ENCODE measurements at regions not wholly inside any gene's neighbourhood (a gene's known extent, or its start where the extent isn't known, plus 50 kb on each side); places are given as distances from the start of the nearest gene placed in this dataset.

DNA sequence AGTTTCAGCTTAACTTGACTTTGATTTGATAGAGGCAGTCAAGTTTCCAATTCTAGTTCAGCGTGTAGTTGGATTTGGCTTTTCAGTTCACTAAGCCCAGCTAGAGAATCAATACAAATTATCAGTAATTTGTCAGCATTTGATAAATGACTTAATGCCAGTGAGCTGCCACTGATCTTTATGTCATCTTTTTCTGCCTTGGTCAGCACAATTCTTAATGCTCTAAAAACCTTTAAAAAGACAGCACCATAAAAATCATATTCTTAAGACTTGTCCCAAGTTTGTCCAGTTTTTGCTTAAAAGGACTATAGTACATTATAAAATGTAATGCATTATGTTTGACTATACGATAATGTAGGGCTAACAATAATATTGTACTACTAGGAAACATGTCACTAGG, 920.5 kb downstream of the LRFN5 start:
- ChIA-PET POLR2A (no interaction called here), CTCF (ENCODE audit: low intra/inter-chr PET ratio, low total read pairs) (no interaction called here)
- no peaks in the 10 kb centered on the region for H3K79me2 ChIP-seq (ENCODE audit: insufficient read depth, low read length)
- H4K20me1 ChIP-seq (ENCODE audit: insufficient read depth, low read length) = no peaks in the 10 kb centered on the region
- in situ Hi-C loops (cut with HindIII; ENCODE audit: extremely low pct_ligation_motif_present, low pct_unique_long_range_greater_than_20kb) = no loop called here
- BruUV-seq (replicated peaks) = no TSS peak
- H3K27ac ChIP-seq (ENCODE audit: extremely low read length, insufficient read depth, low read length) = no peak overlapping the region
- DNase-seq (ENCODE audit: low spot score) (no peak), FAIRE-seq (no peak), ATAC-seq (no peak)
- WGBS (ENCODE audit: low lambda C conversion rate) = 6% methylated on average over 2 of the region's 2 CpGs
- H3K4me1 ChIP-seq (ENCODE audit: insufficient read depth, low read length) = no peaks in the 10 kb centered on the region
- intact Hi-C loops (cut with micrococcal nuclease; ENCODE audit: unreplicated experiment) = no loop called here
- H3K4me2 ChIP-seq (ENCODE audit: low read depth, low read length) = no peak overlapping the region
- H3K4me3 ChIP-seq (replicated peaks in 1 of 3; ENCODE audit: insufficient read depth in 1 of 3, low read depth in 2 of 3, low read length in 3 of 3) = no peak overlapping the region
- H3K36me3 ChIP-seq (replicated peaks in 1 of 2; ENCODE audit: control insufficient read depth in 1 of 2, insufficient read depth in 2 of 2, low read length in 2 of 2) = no peaks in the 10 kb centered on the region
- TF ChIP-seq SNAI1 (CRISPR knock-in tag; IDR thresholded peaks at IDR 0.05; ENCODE audit: borderline replicate concordance) (no peak), TBX2 (CRISPR knock-in tag; IDR thresholded peaks at IDR 0.05; ENCODE audit: borderline replicate concordance) (no peak), MXD4 (CRISPR knock-in tag; IDR thresholded peaks at IDR 0.05) (no peak), ZNF891 (CRISPR knock-in tag; IDR thresholded peaks at IDR 0.05) (no peak), FOXM1 (CRISPR knock-in tag; IDR thresholded peaks at IDR 0.05) (no peak), RAD21 (CRISPR knock-in tag; IDR thresholded peaks at IDR 0.05) (no peak), DMAP1 (CRISPR knock-in tag; IDR thresholded peaks at IDR 0.05) (no peak), FLYWCH1 (CRISPR knock-in tag; IDR thresholded peaks at IDR 0.05) (no peak), MAFF (IDR thresholded peaks at IDR 0.05; ENCODE audit: low read depth, low read length) (peak; percentile 89), MAFK (conservative IDR thresholded peaks at IDR 0.05 in 1 of 2, IDR thresholded peaks at IDR 0.05 in 1 of 2; ENCODE audit: low read length in 2 of 2) (peak; percentile 89 to 94)
- TF ChIP-seq, protein P1, sequence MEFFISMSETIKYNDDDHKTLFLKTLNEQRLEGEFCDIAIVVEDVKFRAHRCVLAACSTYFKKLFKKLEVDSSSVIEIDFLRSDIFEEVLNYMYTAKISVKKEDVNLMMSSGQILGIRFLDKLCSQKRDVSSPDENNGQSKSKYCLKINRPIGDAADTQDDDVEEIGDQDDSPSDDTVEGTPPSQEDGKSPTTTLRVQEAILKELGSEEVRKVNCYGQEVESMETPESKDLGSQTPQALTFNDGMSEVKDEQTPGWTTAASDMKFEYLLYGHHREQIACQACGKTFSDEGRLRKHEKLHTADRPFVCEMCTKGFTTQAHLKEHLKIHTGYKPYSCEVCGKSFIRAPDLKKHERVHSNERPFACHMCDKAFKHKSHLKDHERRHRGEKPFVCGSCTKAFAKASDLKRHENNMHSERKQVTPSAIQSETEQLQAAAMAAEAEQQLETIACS (CRISPR knock-in tag; IDR thresholded peaks at IDR 0.05) = no peak
- TF ChIP-seq, protein P2, sequence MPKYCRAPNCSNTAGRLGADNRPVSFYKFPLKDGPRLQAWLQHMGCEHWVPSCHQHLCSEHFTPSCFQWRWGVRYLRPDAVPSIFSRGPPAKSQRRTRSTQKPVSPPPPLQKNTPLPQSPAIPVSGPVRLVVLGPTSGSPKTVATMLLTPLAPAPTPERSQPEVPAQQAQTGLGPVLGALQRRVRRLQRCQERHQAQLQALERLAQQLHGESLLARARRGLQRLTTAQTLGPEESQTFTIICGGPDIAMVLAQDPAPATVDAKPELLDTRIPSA (CRISPR knock-in tag; IDR thresholded peaks at IDR 0.05; ENCODE audit: borderline replicate concordance) = no peak
- no peak overlapping the region for H2AFZ ChIP-seq (ENCODE audit: low read length)
- H3K9ac ChIP-seq (ENCODE audit: insufficient read depth, low read depth, low read length) = no peak overlapping the region
- no peaks in the 10 kb centered on the region for H3K27me3 ChIP-seq (ENCODE audit: control insufficient read depth in 1 of 2, insufficient read depth in 2 of 2, low read length in 2 of 2)
- peaks cover 89% of the 10 kb centered on the region for H3K9me3 ChIP-seq (ENCODE audit: low read length)
